Activated T-cell treated with anti-CD3 and anti-CD28 coated beads, Interleukin-2, amount 50 U/mL, for 72 hours (primary cell): ENCODE measurements at regions not wholly inside any gene's neighbourhood (a gene's known extent, or its start where the extent isn't known, plus 50 kb on each side); places are given as distances from the start of the nearest gene placed in this dataset.
"Not testable (repeated sequence)": the region's sequence is repeated elsewhere in the genome, so short reads cannot be mapped to it uniquely, and the experiment has no call there.

Experiments
- ATAC-seq, 2 donors: fragments of 150-1000 bp; cut with Tn5 transposase; replicated peaks in 1 of 2; 2 replicates each; pipeline ENCODE4 v1.10.0; 2021; ENCODE audit warnings: moderate library complexity in 2 of 2, mild to moderate bottlenecking in 1 of 2
- DNase-seq, 2 donors: peaks; one replicate each; pipeline ENCODE4 v3.0.0; 2021 to 2022; ENCODE audit warnings: mixed read lengths in 1 of 2
- H3K27ac Mint-ChIP-seq: one replicate; pipeline ENCODE4 v1.8.0; 2022; ENCODE audit warnings: mild to moderate bottlenecking, moderate library complexity, mixed read lengths
- H3K27me3 Mint-ChIP-seq: one replicate; pipeline ENCODE4 v1.8.0; 2022; ENCODE audit warnings: low read depth, mixed read lengths
- H3K36me3 Mint-ChIP-seq, 2 donors: one replicate each; pipeline ENCODE4 v1.8.0; 2022; ENCODE audit warnings: mixed read lengths in 2 of 2, mild to moderate bottlenecking in 1 of 2; ENCODE audit not compliant: insufficient read depth in 2 of 2
- H3K4me1 Mint-ChIP-seq: one replicate; pipeline ENCODE4 v1.8.0; 2022; ENCODE audit warnings: low read depth, mixed read lengths
- H3K4me3 Mint-ChIP-seq, 2 donors: one replicate each; pipeline ENCODE4 v1.8.0; 2022; ENCODE audit warnings: mild to moderate bottlenecking in 2 of 2, mixed read lengths in 2 of 2, moderate library complexity in 2 of 2
- H3K9me3 Mint-ChIP-seq, 2 donors: one replicate each; pipeline ENCODE4 v1.8.0; 2022; ENCODE audit warnings: mixed read lengths in 2 of 2

DNA sequence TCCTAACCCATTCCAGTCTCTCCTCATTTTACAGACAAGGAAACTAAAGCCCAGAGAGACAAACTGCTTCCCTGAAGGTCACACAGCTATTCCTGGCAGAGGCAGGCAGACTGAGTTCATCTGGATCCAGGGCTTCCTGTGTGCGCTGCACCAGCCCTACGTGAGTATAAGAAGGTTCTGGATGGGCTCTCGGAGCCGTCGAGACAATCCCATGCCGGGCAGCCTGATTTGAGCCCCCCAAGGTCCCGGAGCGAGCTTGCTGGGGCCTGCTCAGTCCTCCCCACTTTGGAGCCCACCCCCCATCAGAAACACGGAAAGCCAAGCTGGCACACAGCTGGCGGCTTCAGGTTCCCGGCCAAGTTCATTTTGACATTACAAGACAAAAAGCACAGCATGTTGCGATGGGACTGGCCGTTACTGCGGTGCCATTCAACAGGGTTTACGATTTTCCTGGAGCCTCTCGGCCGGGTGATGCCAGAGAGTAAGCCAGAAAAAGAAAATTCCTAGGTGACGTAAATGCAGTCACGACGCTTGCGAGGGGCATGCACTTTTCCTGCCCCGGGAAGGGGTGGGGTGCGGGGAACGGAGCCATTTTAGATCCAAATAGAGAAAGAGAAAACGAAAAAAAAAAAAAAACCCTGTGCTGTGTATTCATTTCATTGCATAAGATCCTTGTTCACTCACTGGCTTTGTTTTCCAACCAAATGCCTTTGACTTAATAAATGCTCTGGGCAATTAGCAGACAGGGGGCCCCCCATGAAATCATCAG is 167.1 kb upstream of the FOXF1 start:
- peaks cover 0 to 3% of the 10 kb centered on the region in 2 donors for H3K36me3 Mint-ChIP-seq

DNA sequence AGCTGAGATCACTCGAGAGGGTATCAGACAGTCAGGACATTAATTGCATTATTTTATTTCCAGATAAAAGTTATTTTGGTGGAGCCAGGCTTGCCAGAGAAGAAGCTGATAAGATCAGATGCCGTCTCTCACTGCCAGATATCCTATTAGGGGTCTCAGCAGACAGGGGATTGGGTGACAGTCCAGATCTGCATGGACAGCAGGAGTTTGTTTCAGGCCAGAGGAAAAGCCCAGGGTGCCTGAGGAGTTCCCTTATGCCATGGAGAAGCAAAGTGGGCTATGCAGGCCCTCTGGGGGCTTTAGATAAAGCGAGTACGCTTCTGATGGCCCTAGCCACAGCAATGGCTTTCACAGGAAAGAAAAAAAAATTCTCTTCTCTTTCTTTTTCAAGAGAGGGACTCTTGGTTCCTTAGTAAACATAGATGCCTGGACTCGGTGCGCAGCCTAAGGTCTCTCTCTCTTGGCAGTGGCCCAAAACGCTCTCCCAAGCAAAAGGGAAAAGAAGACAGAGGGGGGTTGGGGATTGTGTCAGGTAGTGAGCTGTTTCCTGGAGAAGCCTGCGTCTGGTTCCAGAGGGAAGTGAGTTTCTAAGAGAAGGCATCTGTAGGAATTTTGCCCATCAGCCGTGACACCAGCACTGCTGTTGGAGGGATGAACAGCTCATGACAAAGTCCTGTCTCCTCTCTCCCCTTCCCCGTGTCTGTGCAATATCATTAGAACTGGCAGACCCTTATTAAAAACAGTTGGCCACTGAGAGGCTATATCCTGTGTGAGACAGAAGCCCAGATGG is 166.3 kb upstream of the FOXF1 start:
- no peak overlapping the region for H3K4me3 Mint-ChIP-seq
- no peak overlapping the region for H3K27ac Mint-ChIP-seq
- peaks cover 0 to 4% of the 10 kb centered on the region in 2 donors for H3K9me3 Mint-ChIP-seq
- peaks cover 0 to 3% of the 10 kb centered on the region in 2 donors for H3K36me3 Mint-ChIP-seq
- peaks cover 53% of the 10 kb centered on the region for H3K27me3 Mint-ChIP-seq
- ATAC-seq: no peak
- DNase-seq: no peak
- H3K4me1 Mint-ChIP-seq: no peaks in the 10 kb centered on the region

More for the DNA sequence above, 167.1 kb upstream of the FOXF1 start:
- H3K27me3 Mint-ChIP-seq: peaks cover 47% of the 10 kb centered on the region
- no peak for ATAC-seq
- DNase-seq: no peak
- H3K9me3 Mint-ChIP-seq: peaks cover 0 to 4% of the 10 kb centered on the region in 2 donors
- no peak overlapping the region for H3K27ac Mint-ChIP-seq
- H3K4me1 Mint-ChIP-seq: no peaks in the 10 kb centered on the region
- no peak overlapping the region for H3K4me3 Mint-ChIP-seq

DNA sequence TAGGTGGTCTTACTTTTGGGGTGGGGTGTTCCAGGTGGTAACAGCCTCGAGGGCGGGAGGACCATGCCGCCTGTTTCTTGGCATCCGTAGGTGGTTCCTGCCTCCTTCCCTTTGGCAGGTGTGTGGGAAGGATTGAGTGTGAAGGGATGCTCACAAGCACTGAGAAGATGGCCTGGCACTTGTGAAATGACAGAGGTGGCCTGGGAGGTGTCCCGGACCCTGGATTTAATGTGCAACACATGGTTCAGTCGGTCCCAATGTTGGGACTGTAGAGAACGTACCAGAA is 165.8 kb upstream of the FOXF1 start:
- Mint-ChIP-seq H3K27me3 (peaks cover 57% of the 10 kb centered on the region), H3K27ac (no peak overlapping the region), H3K4me1 (no peaks in the 10 kb centered on the region), H3K9me3 (peaks cover 0 to 4% of the 10 kb centered on the region in 2 donors), H3K36me3 (peaks cover 0 to 3% of the 10 kb centered on the region in 2 donors), H3K4me3 (no peak overlapping the region)
- DNase-seq (no peak), ATAC-seq (no peak)

DNA sequence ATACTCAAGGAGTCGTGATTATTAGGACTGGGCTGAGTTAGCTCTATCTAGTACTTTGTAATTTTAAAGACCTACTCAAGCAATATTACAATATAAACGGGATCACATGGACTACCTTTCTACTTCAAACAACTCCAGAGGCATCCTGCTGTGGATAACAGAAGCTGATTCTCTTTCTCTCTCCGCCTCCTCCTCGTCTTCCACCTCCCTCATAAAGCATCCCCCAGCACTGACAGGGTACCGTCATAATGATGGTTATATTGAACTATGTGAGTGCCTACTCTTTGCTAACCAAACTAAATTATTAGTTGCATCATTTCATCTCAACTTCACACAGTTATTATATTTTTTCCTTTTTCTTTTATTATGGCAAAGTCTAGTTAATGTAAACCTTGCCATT is 165.4 kb upstream of the FOXF1 start:
- ATAC-seq: no peak
- H3K4me1 Mint-ChIP-seq: no peaks in the 10 kb centered on the region
- H3K4me3 Mint-ChIP-seq: no peak overlapping the region
- no peak for DNase-seq
- H3K36me3 Mint-ChIP-seq: peaks cover 0 to 3% of the 10 kb centered on the region in 2 donors
- H3K9me3 Mint-ChIP-seq: peaks cover 0 to 4% of the 10 kb centered on the region in 2 donors
- no peak overlapping the region for H3K27ac Mint-ChIP-seq
- peaks cover 60% of the 10 kb centered on the region for H3K27me3 Mint-ChIP-seq

DNA sequence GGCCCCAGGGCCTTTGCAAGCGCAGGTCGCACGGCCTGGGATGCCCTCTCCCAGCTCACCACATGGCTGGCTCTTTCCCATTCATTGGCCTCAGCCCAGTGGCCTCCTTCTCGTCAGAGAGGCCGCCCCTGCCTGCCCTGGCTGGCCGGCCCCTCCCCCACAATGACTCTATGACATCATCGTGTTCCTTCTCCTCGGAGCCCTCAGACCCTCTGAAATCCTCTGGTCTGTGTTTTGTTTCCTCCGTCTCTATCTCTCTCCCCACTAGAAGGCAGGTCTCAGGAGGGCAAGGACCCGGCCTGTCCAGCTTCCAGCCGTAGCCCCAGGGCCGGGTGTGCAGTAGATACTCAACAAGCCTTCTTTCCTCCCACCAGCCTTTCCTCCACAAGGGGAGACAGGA is 164.8 kb upstream of the FOXF1 start:
- no peak overlapping the region for H3K27ac Mint-ChIP-seq
- H3K9me3 Mint-ChIP-seq: peaks cover 0 to 4% of the 10 kb centered on the region in 2 donors
- ATAC-seq: no peak
- DNase-seq: no peak
- peaks cover 0 to 3% of the 10 kb centered on the region in 2 donors for H3K36me3 Mint-ChIP-seq
- H3K4me3 Mint-ChIP-seq: no peak overlapping the region
- peaks cover 66% of the 10 kb centered on the region for H3K27me3 Mint-ChIP-seq
- H3K4me1 Mint-ChIP-seq: no peaks in the 10 kb centered on the region

DNA sequence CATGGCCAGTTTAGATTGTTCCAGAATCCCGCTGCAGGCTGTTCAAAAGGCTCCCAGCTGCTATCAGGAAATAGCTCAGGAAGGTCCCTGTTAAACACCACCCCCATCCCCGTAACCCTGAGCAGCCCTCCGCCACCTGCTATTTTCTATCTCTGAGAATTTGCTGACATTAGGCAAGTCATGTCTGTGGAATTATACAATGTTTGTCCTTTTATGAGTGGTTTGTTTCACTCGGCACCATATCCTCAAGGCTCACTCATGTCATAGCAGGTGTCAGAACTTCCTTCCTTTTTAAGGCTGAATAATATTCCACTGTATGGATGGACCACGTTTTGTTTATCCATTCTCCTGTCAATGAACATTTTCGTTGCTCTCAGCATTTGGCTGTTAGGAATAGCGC is 164.3 kb upstream of the FOXF1 start:
- Mint-ChIP-seq H3K4me3 (no peak overlapping the region), H3K27me3 (peaks cover 71% of the 10 kb centered on the region), H3K4me1 (no peaks in the 10 kb centered on the region), H3K36me3 (peaks cover 0 to 3% of the 10 kb centered on the region in 2 donors), H3K9me3 (peaks cover 0 to 4% of the 10 kb centered on the region in 2 donors), H3K27ac (no peak overlapping the region)
- DNase-seq (no peak), ATAC-seq (no peak)

DNA sequence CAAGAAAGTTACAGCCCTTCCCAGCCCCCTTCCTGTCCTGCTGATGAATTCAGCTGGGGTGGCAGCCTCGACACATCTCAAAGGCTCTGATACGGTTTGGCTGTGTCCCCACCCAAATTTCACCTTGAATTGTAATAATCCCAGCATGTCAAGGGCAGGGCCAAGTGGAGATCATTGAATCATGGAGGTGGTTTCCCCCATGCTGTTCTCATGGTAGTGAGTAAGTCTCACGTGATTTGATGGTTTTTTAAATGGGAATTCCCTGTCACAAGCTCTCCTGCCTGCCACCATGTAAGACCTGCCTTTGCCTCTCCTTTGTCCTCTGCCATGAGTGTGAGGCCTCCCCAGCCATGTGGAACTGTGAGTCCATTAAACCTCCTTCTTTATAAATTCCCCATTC is 163.2 kb upstream of the FOXF1 start:
- no peak for DNase-seq
- Mint-ChIP-seq H3K4me3 (no peak overlapping the region), H3K4me1 (no peaks in the 10 kb centered on the region), H3K27me3 (peaks cover 78% of the 10 kb centered on the region), H3K27ac (no peak overlapping the region), H3K36me3 (peaks cover 0 to 3% of the 10 kb centered on the region in 2 donors), H3K9me3 (peaks cover 0 to 4% of the 10 kb centered on the region in 2 donors)
- no peak for ATAC-seq

DNA sequence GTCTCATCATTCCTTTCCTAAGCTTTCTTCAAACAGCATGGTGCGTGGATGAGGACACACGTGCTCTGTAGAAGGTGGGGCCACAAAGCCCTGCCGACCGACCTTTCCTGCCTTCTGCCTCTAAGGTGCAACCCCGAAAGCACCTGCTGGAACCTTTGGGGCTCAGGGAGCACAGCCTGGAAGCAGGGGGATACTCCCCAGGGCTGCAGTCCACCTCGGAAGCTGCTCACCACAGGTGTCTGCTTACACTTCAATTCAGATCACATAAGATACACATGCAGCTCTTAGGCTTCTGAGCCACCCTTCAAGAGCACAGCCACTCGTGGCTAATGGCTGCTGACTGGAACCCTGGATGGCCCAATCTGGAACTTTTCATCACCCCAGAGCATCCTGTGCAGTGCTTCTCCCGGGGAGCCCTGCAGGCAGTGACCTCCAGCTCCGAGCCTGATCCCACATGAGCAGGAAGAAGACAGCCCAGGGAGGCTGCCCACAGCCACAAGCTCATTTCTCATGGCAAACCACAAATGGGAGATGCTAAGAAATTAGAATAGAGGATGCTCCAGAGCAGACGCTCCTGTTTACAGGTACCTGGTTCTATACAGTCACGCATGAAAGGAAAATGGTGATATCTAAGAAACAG is 162.3 kb upstream of the FOXF1 start:
- H3K27ac Mint-ChIP-seq: no peak overlapping the region
- ATAC-seq (no peak), DNase-seq (no peak)
- peaks cover 0 to 4% of the 10 kb centered on the region in 2 donors for H3K9me3 Mint-ChIP-seq
- peaks cover 0 to 3% of the 10 kb centered on the region in 2 donors for H3K36me3 Mint-ChIP-seq
- no peaks in the 10 kb centered on the region for H3K4me1 Mint-ChIP-seq
- H3K27me3 Mint-ChIP-seq: peaks cover 76% of the 10 kb centered on the region
- no peak overlapping the region for H3K4me3 Mint-ChIP-seq

DNA sequence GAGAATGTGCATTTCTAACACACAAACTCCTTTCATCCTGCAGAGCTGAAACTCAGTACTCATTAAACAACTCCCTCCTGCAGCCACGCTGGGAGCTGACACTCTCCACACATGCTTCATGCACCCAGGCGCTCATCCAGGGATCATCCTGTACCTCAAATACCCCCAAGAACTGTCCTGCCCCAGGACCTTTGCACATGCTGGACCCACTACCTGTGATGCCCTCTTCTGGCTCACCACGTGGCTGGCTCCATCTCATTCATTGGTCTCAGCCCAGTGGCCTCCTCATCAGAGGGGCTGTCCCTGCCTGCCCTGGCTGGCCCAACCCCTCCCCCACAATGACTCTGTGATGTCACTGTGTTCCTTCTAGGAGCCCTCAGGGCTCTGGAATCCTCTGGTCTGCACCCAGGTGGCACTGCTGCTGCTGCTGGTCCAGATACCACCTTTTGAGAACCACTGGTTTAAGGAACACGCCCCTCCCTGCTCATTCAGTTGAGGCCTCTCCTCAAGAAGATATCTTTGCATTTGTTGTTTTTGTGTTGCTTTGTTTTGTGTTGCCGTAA is 160.9 kb upstream of the FOXF1 start:
- Mint-ChIP-seq H3K36me3 (peaks cover 0 to 3% of the 10 kb centered on the region in 2 donors), H3K4me1 (no peaks in the 10 kb centered on the region), H3K27me3 (peaks cover 62% of the 10 kb centered on the region), H3K4me3 (no peak overlapping the region), H3K27ac (no peak overlapping the region), H3K9me3 (peaks cover 0 to 4% of the 10 kb centered on the region in 2 donors)
- DNase-seq: no peak
- no peak for ATAC-seq

DNA sequence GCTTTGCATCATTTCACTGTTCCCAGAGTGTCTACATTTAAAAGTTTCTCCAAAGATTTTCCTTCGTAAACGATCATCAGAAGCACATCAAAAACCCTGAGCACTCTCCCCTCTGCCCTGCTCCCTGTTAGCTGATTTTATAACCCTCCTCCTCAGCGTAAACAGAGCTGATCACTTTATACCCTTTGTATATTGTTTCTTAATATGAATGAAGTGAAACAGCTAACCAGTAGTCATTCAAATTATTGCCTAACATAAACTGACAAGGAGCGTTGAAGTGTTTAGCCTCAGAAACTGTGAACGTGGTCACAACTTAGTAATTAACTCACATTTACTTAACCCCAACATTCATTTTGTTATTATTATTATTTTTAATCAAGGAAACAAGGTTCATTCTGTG is 160.0 kb upstream of the FOXF1 start:
- DNase-seq (no peak), ATAC-seq (no peak)
- Mint-ChIP-seq H3K27me3 (peaks cover 53% of the 10 kb centered on the region), H3K9me3 (peaks cover 1 to 5% of the 10 kb centered on the region in 2 donors), H3K27ac (no peak overlapping the region), H3K36me3 (peaks cover 2 to 4% of the 10 kb centered on the region in 2 donors), H3K4me1 (no peaks in the 10 kb centered on the region), H3K4me3 (no peak overlapping the region)

DNA sequence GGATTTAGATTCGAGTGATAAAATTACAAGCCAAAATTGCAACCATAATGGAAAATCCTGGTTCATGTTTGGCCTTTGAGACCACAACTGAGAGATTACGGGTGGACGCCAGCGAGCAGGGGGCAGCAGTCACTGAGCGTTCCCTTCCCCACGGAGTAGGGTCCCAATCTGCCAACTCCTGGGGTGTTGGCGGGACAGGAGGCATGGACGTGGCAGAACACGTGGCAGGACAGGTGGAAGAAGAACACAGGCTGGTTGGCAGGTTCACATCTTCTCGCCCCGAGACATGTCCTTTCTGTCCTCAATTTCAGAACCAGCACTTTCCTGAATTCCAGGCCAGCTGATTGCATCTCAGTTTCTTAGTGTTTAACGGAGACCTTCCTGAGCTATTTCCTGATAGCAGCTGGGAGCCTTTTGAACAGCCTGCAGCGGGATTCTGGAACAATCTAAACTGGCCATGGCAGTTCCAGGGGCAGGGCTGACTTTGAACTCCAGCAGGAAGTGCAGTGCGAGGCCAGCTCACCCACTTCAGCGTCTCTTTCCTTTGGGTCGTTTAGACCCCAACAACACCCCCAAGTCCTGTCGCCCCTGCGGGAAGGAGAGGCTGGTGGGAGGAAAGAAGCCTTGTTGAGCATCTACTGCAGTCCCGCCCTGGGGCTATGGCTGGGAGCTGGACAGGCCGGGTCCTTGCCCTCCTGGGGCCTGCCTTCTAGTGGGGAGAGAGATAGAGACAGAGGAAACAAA is 159.1 kb upstream of the FOXF1 start:
- no peak overlapping the region for H3K4me3 Mint-ChIP-seq
- DNase-seq (no peak), ATAC-seq (no peak)
- H3K27ac Mint-ChIP-seq: no peak overlapping the region
- no peaks in the 10 kb centered on the region for H3K4me1 Mint-ChIP-seq
- peaks cover 5 to 9% of the 10 kb centered on the region in 2 donors for H3K9me3 Mint-ChIP-seq
- H3K36me3 Mint-ChIP-seq: peaks cover 5 to 6% of the 10 kb centered on the region in 2 donors
- peaks cover 50% of the 10 kb centered on the region for H3K27me3 Mint-ChIP-seq

DNA sequence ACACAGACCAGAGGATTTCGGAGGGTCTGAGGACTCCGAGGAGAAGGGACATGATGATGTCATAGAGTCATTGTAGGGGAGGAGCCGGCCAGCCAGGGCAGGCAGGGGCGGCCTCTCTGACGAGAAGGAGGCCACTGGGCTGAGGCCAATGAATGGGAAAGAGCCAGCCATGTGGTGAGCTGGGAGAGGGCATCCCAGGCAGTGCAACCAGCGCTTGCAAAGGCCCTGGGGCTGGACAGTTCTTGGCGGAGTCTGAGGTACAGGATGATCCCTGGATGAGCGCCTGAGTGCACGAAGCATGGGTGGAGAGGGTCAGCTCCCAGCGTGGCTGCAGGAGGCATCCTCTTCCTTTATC is 158.6 kb upstream of the FOXF1 start:
- not testable (repeated sequence) for DNase-seq, ATAC-seq, H3K4me1 Mint-ChIP-seq, H3K4me3 Mint-ChIP-seq, H3K27ac Mint-ChIP-seq, H3K9me3 Mint-ChIP-seq, H3K36me3 Mint-ChIP-seq
- peaks cover 45% of the 10 kb centered on the region for H3K27me3 Mint-ChIP-seq
